Keratinocyte (primary cell): ENCODE measurements at regions not wholly inside any gene's neighbourhood (a gene's known extent, or its start where the extent isn't known, plus 50 kb on each side); places are given as distances from the start of the nearest gene placed in this dataset.

Source experiments
- DNase-seq: peaks from one replicate; pipeline ENCODE4 v3.0.0-alpha.2; 2011; ENCODE audit warnings: low read depth, missing footprints, low spot score
- FAIRE-seq: peaks from 2 replicates; lab custom pipeline; 2011; peaks lifted over from hg19 to GRCh38; lab: Jason Lieb, UNC
- H2AFZ ChIP-seq: 2 replicates; pipeline ENCODE4 v1.6.0; 2012; ENCODE audit warnings: low read length, control low read depth, inconsistent platforms; ENCODE audit not compliant: control insufficient read depth
- H3K27ac ChIP-seq: 2 replicates; pipeline ENCODE4 v1.5.1; 2011; ENCODE audit warnings: low read length; ENCODE audit not compliant: control insufficient read depth, insufficient read depth
- H3K27me3 ChIP-seq: 3 replicates; pipeline ENCODE4 v1.6.0; 2011; ENCODE audit warnings: low read length; ENCODE audit not compliant: control insufficient read depth, insufficient read depth; ENCODE audit errors: extremely low read depth
- H3K36me3 ChIP-seq, 2 experiments: 2 replicates in 1 of 2; 3 replicates in 1 of 2; pipeline ENCODE4 v1.5.1; 2011; ENCODE audit warnings: low read length in 2 of 2, mild to moderate bottlenecking in 1 of 2; ENCODE audit not compliant: control insufficient read depth in 2 of 2, insufficient read depth in 2 of 2; ENCODE audit errors: extremely low read depth in 1 of 2
- H3K4me1 ChIP-seq: 3 replicates; pipeline ENCODE4 v1.5.1; 2011; ENCODE audit warnings: low read length; ENCODE audit not compliant: control insufficient read depth, insufficient read depth; ENCODE audit errors: extremely low read depth
- H3K4me2 ChIP-seq: 3 replicates; pipeline ENCODE4 v1.6.0; 2011; ENCODE audit warnings: low read depth, low read length; ENCODE audit not compliant: control insufficient read depth, insufficient read depth; ENCODE audit errors: extremely low read depth
- H3K4me3 ChIP-seq, 3 experiments: fragments of 200-600 bp in 1 of 3; sonication (generic) in 1 of 3; 2 replicates in 2 of 3; 3 replicates in 1 of 3; pipeline ENCODE4 v1.5.1; 2011 to 2016; ENCODE audit warnings: low read length in 3 of 3, mild to moderate bottlenecking in 3 of 3, control low read depth in 2 of 3, inconsistent platforms in 1 of 3, low read depth in 1 of 3, mixed read lengths in 1 of 3, mixed run types in 1 of 3, moderate library complexity in 1 of 3; ENCODE audit not compliant: control insufficient read depth in 2 of 3, insufficient read depth in 2 of 3; ENCODE audit errors: extremely low read depth in 1 of 3
- H3K79me2 ChIP-seq: 2 replicates; pipeline ENCODE4 v1.6.0; 2012; ENCODE audit warnings: low read length; ENCODE audit not compliant: control insufficient read depth, insufficient read depth
- H3K9ac ChIP-seq: 3 replicates; pipeline ENCODE4 v1.6.0; 2011; ENCODE audit warnings: low read length; ENCODE audit not compliant: control insufficient read depth, insufficient read depth; ENCODE audit errors: extremely low read depth
- H3K9me1 ChIP-seq: 3 replicates; pipeline ENCODE4 v1.6.0; 2011; ENCODE audit warnings: low read length; ENCODE audit not compliant: control insufficient read depth, insufficient read depth; ENCODE audit errors: extremely low read depth
- H3K9me3 ChIP-seq: 2 replicates; pipeline ENCODE4 v1.5.1; 2012; ENCODE audit warnings: low read depth, low read length; ENCODE audit not compliant: control insufficient read depth
- H4K20me1 ChIP-seq: 3 replicates; pipeline ENCODE4 v1.6.0; 2011; ENCODE audit warnings: low read length; ENCODE audit not compliant: control insufficient read depth, insufficient read depth; ENCODE audit errors: extremely low read depth
- EZH2 ChIP-seq: IDR thresholded peaks from one replicate; pipeline ENCODE4 v1.6.1; 2012; ENCODE audit warnings: inconsistent platforms, mild to moderate bottlenecking, low read length, moderate library complexity
- dilution Hi-C: fragments of 300-500 bp; cut with MboI; formaldehyde crosslinking; loops from one replicate; pipeline ENCODE4 v1.7.0; 2020; ENCODE audit warnings: low sequenced_read_pairs; ENCODE audit not compliant: extremely low pct_ligation_motif_present
- TF ChIP-seq, protein P1 (sequence below), 3 experiments: IDR thresholded peaks in 1 of 3; conservative IDR thresholded peaks in 1 of 3; optimal IDR thresholded peaks in 1 of 3; 2 replicates in 2 of 3; 3 replicates in 1 of 3; pipeline versions ENCODE3 to v1.5.1; 2011; ENCODE audit warnings: low read length in 3 of 3, mild to moderate bottlenecking in 3 of 3, moderate library complexity in 2 of 3, control low read depth in 1 of 3, inconsistent platforms in 1 of 3; ENCODE audit not compliant: insufficient read depth in 2 of 3; ENCODE audit errors: extremely low read depth in 1 of 3

DNA sequence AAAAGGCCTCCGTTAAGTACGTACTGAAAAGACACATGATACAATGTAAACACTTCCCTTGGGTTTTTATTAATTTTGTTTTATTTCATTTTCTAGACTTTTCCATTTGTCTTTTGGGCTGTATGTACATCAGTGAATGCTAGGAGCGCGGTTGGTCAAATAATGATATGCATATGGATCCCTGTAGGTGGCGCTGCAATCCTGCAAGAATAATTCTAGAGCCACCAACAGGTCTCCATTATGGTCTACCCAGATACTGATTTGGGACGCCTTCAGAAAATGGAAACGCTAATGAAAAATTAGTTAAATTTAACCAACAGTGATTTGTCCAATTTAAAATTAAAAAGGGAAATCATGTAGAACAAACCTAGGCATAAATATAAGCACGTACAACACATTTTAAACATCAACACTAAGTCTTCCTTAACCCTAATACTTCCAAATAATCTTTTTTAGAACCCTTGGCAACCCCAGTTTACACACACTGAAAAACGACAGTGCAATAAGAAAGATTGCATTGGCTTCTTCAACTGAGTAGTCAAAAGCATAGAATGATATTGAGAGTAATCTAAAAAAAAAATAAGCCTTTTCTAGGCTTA lies 433.5 kb downstream of the RFPL4B start:
- H3K36me3 ChIP-seq, result no peaks in the 10 kb centered on the region
- no peak overlapping the region for H3K4me3 ChIP-seq
- no peaks in the 10 kb centered on the region for H3K9me1 ChIP-seq
- H3K9ac ChIP-seq, result no peak overlapping the region
- FAIRE-seq, result peak; percentile 74
- no peaks in the 10 kb centered on the region for H4K20me1 ChIP-seq
- no peak for TF ChIP-seq EZH2
- TF ChIP-seq, protein P1, sequence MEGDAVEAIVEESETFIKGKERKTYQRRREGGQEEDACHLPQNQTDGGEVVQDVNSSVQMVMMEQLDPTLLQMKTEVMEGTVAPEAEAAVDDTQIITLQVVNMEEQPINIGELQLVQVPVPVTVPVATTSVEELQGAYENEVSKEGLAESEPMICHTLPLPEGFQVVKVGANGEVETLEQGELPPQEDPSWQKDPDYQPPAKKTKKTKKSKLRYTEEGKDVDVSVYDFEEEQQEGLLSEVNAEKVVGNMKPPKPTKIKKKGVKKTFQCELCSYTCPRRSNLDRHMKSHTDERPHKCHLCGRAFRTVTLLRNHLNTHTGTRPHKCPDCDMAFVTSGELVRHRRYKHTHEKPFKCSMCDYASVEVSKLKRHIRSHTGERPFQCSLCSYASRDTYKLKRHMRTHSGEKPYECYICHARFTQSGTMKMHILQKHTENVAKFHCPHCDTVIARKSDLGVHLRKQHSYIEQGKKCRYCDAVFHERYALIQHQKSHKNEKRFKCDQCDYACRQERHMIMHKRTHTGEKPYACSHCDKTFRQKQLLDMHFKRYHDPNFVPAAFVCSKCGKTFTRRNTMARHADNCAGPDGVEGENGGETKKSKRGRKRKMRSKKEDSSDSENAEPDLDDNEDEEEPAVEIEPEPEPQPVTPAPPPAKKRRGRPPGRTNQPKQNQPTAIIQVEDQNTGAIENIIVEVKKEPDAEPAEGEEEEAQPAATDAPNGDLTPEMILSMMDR (optimal IDR thresholded peaks at IDR 0.05 in 1 of 3, IDR thresholded peaks at IDR 0.05 in 1 of 3, conservative IDR thresholded peaks at IDR 0.05 in 1 of 3; ENCODE audit: extremely low read depth in 1 of 3, insufficient read depth in 2 of 3, low read length in 3 of 3), result peak; percentile 64 to 67 (median 65)
- H3K4me1 ChIP-seq, result no peaks in the 10 kb centered on the region
- DNase-seq, result peak; percentile 26
- H3K27me3 ChIP-seq, result no peaks in the 10 kb centered on the region
- no peak overlapping the region for H3K27ac ChIP-seq
- H2AFZ ChIP-seq, result no peak overlapping the region
- no peaks in the 10 kb centered on the region for H3K9me3 ChIP-seq
- dilution Hi-C loops, result loop anchor here (25.0 kb wide), 1 partner anchor 1107 kb away; no protein-coding TSS in a partner anchor
- H3K79me2 ChIP-seq, result no peaks in the 10 kb centered on the region
- H3K4me2 ChIP-seq, result no peak overlapping the region

DNA sequence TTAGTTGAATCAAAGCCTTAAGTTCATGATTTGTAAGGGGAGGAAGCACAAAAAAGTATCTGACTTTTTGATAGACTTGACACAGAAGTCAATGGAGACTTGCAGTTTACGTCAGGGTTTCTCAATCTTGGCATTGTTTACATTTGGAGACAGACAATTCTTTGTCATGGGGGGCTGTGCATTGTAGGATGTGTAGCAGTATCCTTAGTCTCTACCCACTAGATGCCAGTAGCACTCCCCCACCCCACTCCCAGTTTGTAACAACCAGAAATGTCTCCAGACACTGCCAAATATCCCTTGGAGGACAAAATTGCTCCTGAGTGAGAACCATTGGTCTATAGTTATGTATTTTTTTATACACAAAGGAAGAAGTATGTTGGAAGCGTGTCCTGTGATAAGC lies 434.1 kb downstream of the RFPL4B start:
- no peak for FAIRE-seq
- Histone ChIP-seq H3K36me3 (no peaks in the 10 kb centered on the region), H4K20me1 (no peaks in the 10 kb centered on the region), H3K4me1 (no peaks in the 10 kb centered on the region), H3K4me2 (no peak overlapping the region), H3K27ac (no peak overlapping the region), H3K9ac (no peak overlapping the region), H3K4me3 (no peak overlapping the region), H3K27me3 (no peaks in the 10 kb centered on the region), H3K9me1 (no peaks in the 10 kb centered on the region), H2AFZ (no peak overlapping the region), H3K79me2 (no peaks in the 10 kb centered on the region), H3K9me3 (no peaks in the 10 kb centered on the region)
- dilution Hi-C loops, result loop anchor here (25.0 kb wide), 1 partner anchor 1106 kb away; no protein-coding TSS in a partner anchor
- no peak for TF ChIP-seq EZH2
- no peak for DNase-seq

DNA sequence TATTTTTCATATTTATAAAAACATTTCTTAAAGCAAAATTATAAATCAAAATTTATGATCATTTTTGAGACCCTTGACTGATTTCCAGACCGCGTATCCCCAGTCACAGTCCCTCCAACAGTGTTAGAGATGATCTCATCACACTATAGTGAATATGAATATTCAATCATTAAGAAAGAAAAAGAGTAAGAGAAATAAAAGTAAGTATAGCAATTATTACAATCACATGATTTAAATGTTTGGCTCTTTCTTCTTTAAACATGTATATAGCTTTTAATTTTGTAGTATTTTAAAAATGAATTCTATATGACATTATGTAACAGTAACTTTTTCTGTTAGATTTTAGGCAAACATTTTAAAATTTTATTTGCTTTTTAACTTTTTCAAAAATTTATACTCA lies 438.3 kb downstream of the RFPL4B start:
- Histone ChIP-seq H3K4me2 (no peak overlapping the region), H3K9me1 (no peaks in the 10 kb centered on the region), H3K9ac (no peak overlapping the region), H2AFZ (no peak overlapping the region), H4K20me1 (no peaks in the 10 kb centered on the region), H3K9me3 (no peaks in the 10 kb centered on the region), H3K79me2 (no peaks in the 10 kb centered on the region), H3K4me3 (no peak overlapping the region), H3K27me3 (no peaks in the 10 kb centered on the region), H3K4me1 (no peaks in the 10 kb centered on the region), H3K27ac (no peak overlapping the region), H3K36me3 (no peaks in the 10 kb centered on the region)
- TF ChIP-seq EZH2, result no peak
- TF ChIP-seq, protein P1 (optimal IDR thresholded peaks at IDR 0.05 in 1 of 3, IDR thresholded peaks at IDR 0.05 in 1 of 3, conservative IDR thresholded peaks at IDR 0.05 in 1 of 3; ENCODE audit: extremely low read depth in 1 of 3, insufficient read depth in 2 of 3, low read length in 3 of 3), result no peak
- FAIRE-seq (no peak), DNase-seq (no peak)
- dilution Hi-C loops, result loop anchor here (25.0 kb wide), 1 partner anchor 1102 kb away; no protein-coding TSS in a partner anchor
